ENCODE measurements at regions not wholly inside any gene's neighbourhood (a gene's known extent, or its start where the extent isn't known, plus 50 kb on each side); places are given as distances from the start of the nearest gene placed in this dataset.
A peak's percentile ranks its signal among the peaks of the same experiment; 100 is the strongest.

- TF ChIP-seq CTCF (IDR thresholded peaks at IDR 0.05) = no peak
- no peak for DNase-seq
- peaks cover 2% of the 10 kb centered on the region; the same call in 1 of the 2 replicates for H3K27me3 Mint-ChIP-seq (ENCODE audit: insufficient read depth)
- no peak overlapping the region for H3K27ac Mint-ChIP-seq
- H3K4me3 Mint-ChIP-seq = no peak overlapping the region
- H3K36me3 Mint-ChIP-seq (ENCODE audit: low read depth) = no peaks in the 10 kb centered on the region
- H3K9me3 Mint-ChIP-seq = no peaks in the 10 kb centered on the region; the same call in 1 of the 2 replicates
- H3K4me1 Mint-ChIP-seq (ENCODE audit: low read depth) = no peaks in the 10 kb centered on the region
Observed at GRCh38 chrX:55326985-55327384, 62.3 kb upstream of the PAGE3 start.

GRCh38 chrX:55335296-55335695 is 70.6 kb upstream of the PAGE3 start:
- DNase-seq = no peak
- no peak for TF ChIP-seq CTCF (IDR thresholded peaks at IDR 0.05)
- H3K4me1 Mint-ChIP-seq (ENCODE audit: low read depth) = no peaks in the 10 kb centered on the region
- H3K27me3 Mint-ChIP-seq (ENCODE audit: insufficient read depth) = no peaks in the 10 kb centered on the region
- no peak overlapping the region for H3K27ac Mint-ChIP-seq
- no peak overlapping the region for H3K4me3 Mint-ChIP-seq
- H3K9me3 Mint-ChIP-seq = no peaks in the 10 kb centered on the region; the same call in 1 of the 2 replicates
- no peaks in the 10 kb centered on the region for H3K36me3 Mint-ChIP-seq (ENCODE audit: low read depth)

GRCh38 chrX:55336176-55336575 is 71.5 kb upstream of the PAGE3 start:
- no peak for DNase-seq
- Mint-ChIP-seq H3K4me3 (no peak overlapping the region), H3K4me1 (ENCODE audit: low read depth) (no peaks in the 10 kb centered on the region), H3K9me3 (no peaks in the 10 kb centered on the region; the same call in 1 of the 2 replicates), H3K27me3 (ENCODE audit: insufficient read depth) (no peaks in the 10 kb centered on the region; the same call in 1 of the 2 replicates), H3K36me3 (ENCODE audit: low read depth) (no peaks in the 10 kb centered on the region), H3K27ac (no peak overlapping the region)
- TF ChIP-seq CTCF (IDR thresholded peaks at IDR 0.05) = no peak

- Mint-ChIP-seq H3K27ac (no peak overlapping the region), H3K9me3 (no peaks in the 10 kb centered on the region), H3K4me1 (ENCODE audit: low read depth) (no peaks in the 10 kb centered on the region), H3K4me3 (no peak overlapping the region), H3K27me3 (ENCODE audit: insufficient read depth) (no peaks in the 10 kb centered on the region; the same call in 1 of the 2 replicates), H3K36me3 (ENCODE audit: low read depth) (no peaks in the 10 kb centered on the region)
- DNase-seq = no peak
- no peak for TF ChIP-seq CTCF (IDR thresholded peaks at IDR 0.05)
Observed at GRCh38 chrX:55340896-55341433, 76.2 kb upstream of the PAGE3 start.

GRCh38 chrX:55342533-55343501 is 78.1 kb upstream of the PAGE3 start:
- Mint-ChIP-seq H3K9me3 (no peaks in the 10 kb centered on the region), H3K4me1 (ENCODE audit: low read depth) (no peaks in the 10 kb centered on the region), H3K27me3 (ENCODE audit: insufficient read depth) (no peaks in the 10 kb centered on the region; the same call in 1 of the 2 replicates), H3K27ac (no peak overlapping the region), H3K36me3 (ENCODE audit: low read depth) (no peaks in the 10 kb centered on the region), H3K4me3 (no peak overlapping the region)
- DNase-seq = no peak
- TF ChIP-seq CTCF (IDR thresholded peaks at IDR 0.05) = peak; percentile 52

Measured in HFFc6 (cell line).